Testis (tissue), 2 donors: ENCODE measurements at regions not wholly inside any gene's neighbourhood (a gene's known extent, or its start where the extent isn't known, plus 50 kb on each side); places are given as distances from the start of the nearest gene placed in this dataset.

Source experiments
- DNase-seq: peaks from one replicate; pipeline ENCODE4 v3.0.0-alpha.2; 2019
- H3K27ac ChIP-seq, 2 donors: fragments of 200-600 bp; sonication (generic); one replicate each; pipeline ENCODE4 v1.5.1; 2019
- H3K27me3 ChIP-seq: fragments of 200-600 bp; sonication (generic); one replicate; pipeline ENCODE4 v1.5.1; 2019
- H3K36me3 ChIP-seq: fragments of 200-600 bp; sonication (generic); one replicate; pipeline ENCODE4 v1.5.1; 2017; ENCODE audit warnings: low read depth; ENCODE audit errors: missing control alignments
- H3K4me1 ChIP-seq: fragments of 200-600 bp; sonication (generic); one replicate; pipeline ENCODE4 v1.5.1; 2019
- H3K4me3 ChIP-seq, 2 donors: fragments of 200-600 bp; sonication (generic); one replicate each; pipeline ENCODE4 v1.5.1; 2017 to 2019
- H3K9me3 ChIP-seq: fragments of 200-600 bp; sonication (generic); one replicate; pipeline ENCODE4 v1.5.1; 2017
- POLR2A ChIP-seq: fragments of 450-650 bp; IDR thresholded peaks from one replicate; pipeline ENCODE4 v1.6.1; 2017; ENCODE audit warnings: antibody characterized with exemption, mild to moderate bottlenecking, moderate library complexity
- WGBS, 2 donors: methylation state at CpG; one replicate each; pipeline ENCODE4 v1.1.5; 2018; 5-methylcytosine and 5-hydroxymethylcytosine counted together
- intact Hi-C: fragments of 100-400 bp; cut with DNase I; formaldehyde crosslinking; loops from one replicate; pipeline ENCODE4 v1.15.1; 2023; ENCODE audit warnings: low total_unique reads
- TF ChIP-seq, protein P1 (sequence below), 3 experiments: fragments of 450-650 bp in 2 of 3; fragments of 200-600 bp in 1 of 3; sonication (generic) in 1 of 3; IDR thresholded peaks; one replicate each; pipeline ENCODE4 v1.5.1; 2016 to 2019; ENCODE audit warnings: antibody characterized with exemption in 3 of 3, mild to moderate bottlenecking in 2 of 3, moderate library complexity in 1 of 3

DNA sequence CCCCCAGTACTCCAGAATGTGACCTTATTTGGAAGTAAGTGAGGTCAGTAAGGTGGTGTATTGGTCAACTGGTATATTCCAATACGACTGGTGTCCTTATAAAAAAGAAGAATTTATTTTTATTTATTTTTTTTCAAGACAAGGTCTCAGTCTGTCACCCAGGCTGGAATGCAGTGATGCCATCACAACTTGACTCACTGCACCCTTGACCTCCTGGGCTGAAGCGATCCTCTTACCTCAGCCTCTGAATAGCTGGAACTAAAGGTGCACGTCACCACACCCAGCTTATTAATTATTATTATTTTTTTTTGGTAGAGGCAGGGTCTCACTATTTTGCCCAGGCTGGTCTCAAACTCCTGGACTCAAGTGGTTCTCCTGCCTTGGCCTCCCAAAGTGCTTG lies 115.1 kb upstream of the PITX2 start:
- Histone ChIP-seq H3K4me1 (no peaks in the 10 kb centered on the region), H3K27ac (no peak overlapping the region), H3K36me3 (no peaks in the 10 kb centered on the region), H3K4me3 (no peak overlapping the region), H3K27me3 (no peaks in the 10 kb centered on the region), H3K9me3 (no peaks in the 10 kb centered on the region)
- TF ChIP-seq POLR2A = no peak
- 85 to 93% methylated on average over 3 of the region's 3 CpGs for WGBS, 2 donors
- DNase-seq = no peak
- intact Hi-C loops = no loop called here

DNA sequence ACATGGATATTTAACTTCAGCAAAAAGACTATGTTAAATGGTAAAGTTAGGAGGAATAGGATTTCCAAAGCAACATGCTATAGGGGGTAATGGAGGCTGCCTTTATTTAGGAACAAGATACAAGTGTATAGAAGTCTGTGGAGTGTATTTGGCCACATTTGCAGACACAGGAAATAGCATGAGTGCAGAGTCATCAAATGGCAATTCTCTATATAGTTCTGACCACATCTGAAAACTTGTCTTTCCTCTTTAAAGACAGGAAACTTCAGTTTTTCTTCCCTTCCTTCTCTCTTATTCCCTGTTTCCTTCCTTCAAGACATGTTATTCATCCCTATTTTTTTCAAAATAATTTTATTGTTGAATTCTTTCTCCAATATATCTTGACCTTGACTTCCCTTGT lies 119.3 kb upstream of the PITX2 start:
- DNase-seq = no peak
- no peak overlapping the region for H3K4me3 ChIP-seq
- no peaks in the 10 kb centered on the region for H3K4me1 ChIP-seq
- no peaks in the 10 kb centered on the region for H3K36me3 ChIP-seq
- no peaks in the 10 kb centered on the region for H3K9me3 ChIP-seq
- H3K27me3 ChIP-seq = no peaks in the 10 kb centered on the region
- H3K27ac ChIP-seq = no peak overlapping the region
- intact Hi-C loops = no loop called here
- TF ChIP-seq, protein P1, sequence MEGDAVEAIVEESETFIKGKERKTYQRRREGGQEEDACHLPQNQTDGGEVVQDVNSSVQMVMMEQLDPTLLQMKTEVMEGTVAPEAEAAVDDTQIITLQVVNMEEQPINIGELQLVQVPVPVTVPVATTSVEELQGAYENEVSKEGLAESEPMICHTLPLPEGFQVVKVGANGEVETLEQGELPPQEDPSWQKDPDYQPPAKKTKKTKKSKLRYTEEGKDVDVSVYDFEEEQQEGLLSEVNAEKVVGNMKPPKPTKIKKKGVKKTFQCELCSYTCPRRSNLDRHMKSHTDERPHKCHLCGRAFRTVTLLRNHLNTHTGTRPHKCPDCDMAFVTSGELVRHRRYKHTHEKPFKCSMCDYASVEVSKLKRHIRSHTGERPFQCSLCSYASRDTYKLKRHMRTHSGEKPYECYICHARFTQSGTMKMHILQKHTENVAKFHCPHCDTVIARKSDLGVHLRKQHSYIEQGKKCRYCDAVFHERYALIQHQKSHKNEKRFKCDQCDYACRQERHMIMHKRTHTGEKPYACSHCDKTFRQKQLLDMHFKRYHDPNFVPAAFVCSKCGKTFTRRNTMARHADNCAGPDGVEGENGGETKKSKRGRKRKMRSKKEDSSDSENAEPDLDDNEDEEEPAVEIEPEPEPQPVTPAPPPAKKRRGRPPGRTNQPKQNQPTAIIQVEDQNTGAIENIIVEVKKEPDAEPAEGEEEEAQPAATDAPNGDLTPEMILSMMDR (IDR thresholded peaks at IDR 0.05) = no peak
- no peak for TF ChIP-seq POLR2A

DNA sequence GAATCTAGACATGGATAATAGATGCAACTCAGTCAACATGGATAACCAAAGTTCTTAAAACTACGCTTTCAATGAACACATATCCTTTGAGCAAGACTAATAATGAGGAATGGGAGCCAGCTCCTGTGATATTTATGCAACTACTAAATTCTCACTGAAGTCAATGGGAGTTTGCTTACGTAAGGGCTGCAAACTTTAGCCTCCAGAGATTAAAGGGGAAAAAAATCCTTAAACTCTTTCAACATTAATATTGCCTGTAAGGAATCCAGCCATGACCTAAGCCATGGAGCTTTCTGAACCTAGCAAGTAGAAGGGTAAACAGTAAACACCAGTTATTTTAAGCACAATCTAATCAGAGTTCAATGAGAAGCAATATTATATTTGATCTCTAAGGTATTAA lies 125.2 kb upstream of the PITX2 start:
- no peaks in the 10 kb centered on the region for H3K27me3 ChIP-seq
- no peaks in the 10 kb centered on the region for H3K4me1 ChIP-seq
- no peaks in the 10 kb centered on the region for H3K36me3 ChIP-seq
- no peak overlapping the region for H3K27ac ChIP-seq
- no peak for DNase-seq
- WGBS, 2 donors = 73 to 81% methylated on average over 2 of the region's 2 CpGs
- intact Hi-C loops = no loop called here
- H3K4me3 ChIP-seq = no peak overlapping the region
- TF ChIP-seq, protein P1 (IDR thresholded peaks at IDR 0.05) = no peak
- no peaks in the 10 kb centered on the region for H3K9me3 ChIP-seq

DNA sequence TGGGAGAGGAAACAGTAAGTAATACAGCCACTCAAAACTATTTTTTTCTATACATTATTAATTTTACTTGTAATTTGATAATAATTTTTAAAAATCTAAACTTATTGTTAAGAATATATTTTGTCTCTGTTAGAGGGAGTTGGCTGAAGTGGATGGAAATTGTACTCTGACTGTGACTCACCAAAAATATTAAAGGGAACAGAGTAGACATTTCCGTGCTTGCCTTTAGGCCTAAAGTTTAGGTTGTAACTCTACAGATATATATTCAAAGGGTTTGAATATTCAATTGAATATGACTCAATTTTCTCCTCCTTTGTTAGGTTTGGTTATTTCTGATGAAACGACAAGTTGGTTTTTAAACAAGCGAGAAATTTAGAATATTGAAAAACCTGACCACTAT lies 128.3 kb upstream of the PITX2 start:
- intact Hi-C loops = no loop called here
- DNase-seq = no peak
- WGBS, 2 donors = 92 to 96% methylated on average over 3 of the region's 3 CpGs
- TF ChIP-seq POLR2A = no peak
- TF ChIP-seq, protein P1 (IDR thresholded peaks at IDR 0.05) = no peak
- H3K4me3 ChIP-seq = no peak overlapping the region
- H3K27ac ChIP-seq = no peak overlapping the region
- H3K9me3 ChIP-seq = no peaks in the 10 kb centered on the region
- H3K36me3 ChIP-seq = no peaks in the 10 kb centered on the region
- no peaks in the 10 kb centered on the region for H3K4me1 ChIP-seq
- H3K27me3 ChIP-seq = no peaks in the 10 kb centered on the region

DNA sequence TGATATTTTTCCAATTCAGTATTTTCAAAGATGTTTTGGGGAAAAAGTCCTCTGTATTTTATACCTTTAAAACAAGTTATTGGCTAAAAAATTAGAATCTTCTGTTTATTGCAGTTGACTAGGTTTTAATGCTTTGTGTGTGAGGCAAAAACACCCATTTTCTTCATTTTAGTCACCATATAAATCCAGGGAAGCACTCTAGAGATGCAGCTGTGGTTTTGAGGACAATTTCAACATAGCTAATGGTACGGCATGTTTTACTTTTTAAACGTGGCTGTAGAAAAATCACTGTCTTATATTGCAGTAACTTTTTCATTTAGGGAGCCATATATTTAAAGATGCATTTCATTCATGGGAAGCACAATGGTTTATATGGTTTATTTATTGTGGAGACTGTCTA lies 129.1 kb upstream of the PITX2 start:
- no peak overlapping the region for H3K27ac ChIP-seq
- DNase-seq = no peak
- no peak overlapping the region for H3K4me3 ChIP-seq
- intact Hi-C loops = no loop called here
- 75 to 80% methylated on average over 2 of the region's 2 CpGs for WGBS, 2 donors
- no peaks in the 10 kb centered on the region for H3K9me3 ChIP-seq
- TF ChIP-seq, protein P1 (IDR thresholded peaks at IDR 0.05) = no peak
- TF ChIP-seq POLR2A = no peak
- H3K36me3 ChIP-seq = no peaks in the 10 kb centered on the region
- no peaks in the 10 kb centered on the region for H3K27me3 ChIP-seq
- no peaks in the 10 kb centered on the region for H3K4me1 ChIP-seq
